ENCODE measurements at regions not wholly inside any gene's neighbourhood (a gene's known extent, or its start where the extent isn't known, plus 50 kb on each side); places are given as distances from the start of the nearest gene placed in this dataset.
"Not testable (repeated sequence)": the region's sequence is repeated elsewhere in the genome, so short reads cannot be mapped to it uniquely, and the experiment has no call there.

GRCh38 chr19:28307963-28308362, 905.0 kb downstream of the UQCRFS1 start:
- Histone ChIP-seq H3K9me3 (ENCODE audit: low read depth, low read length) (no peaks in the 10 kb centered on the region), H3K4me1 (ENCODE audit: insufficient read depth, low read length) (no peaks in the 10 kb centered on the region), H3K4me3 (ENCODE audit: low read length) (no peak overlapping the region), H3K27me3 (ENCODE audit: insufficient read depth, low read length) (no peaks in the 10 kb centered on the region)

- H3K4me3 ChIP-seq (ENCODE audit: low read length), result no peak overlapping the region
- no peaks in the 10 kb centered on the region for H3K9me3 ChIP-seq (ENCODE audit: low read depth, low read length)
- H3K27me3 ChIP-seq (ENCODE audit: insufficient read depth, low read length), result no peaks in the 10 kb centered on the region
- no peaks in the 10 kb centered on the region for H3K4me1 ChIP-seq (ENCODE audit: insufficient read depth, low read length)
These were observed 905.5 kb downstream of the UQCRFS1 start for GRCh38 chr19:28307487-28307886.

- H3K27me3 ChIP-seq (ENCODE audit: insufficient read depth, low read length), result no peaks in the 10 kb centered on the region
- no peaks in the 10 kb centered on the region for H3K4me1 ChIP-seq (ENCODE audit: insufficient read depth, low read length)
- no peaks in the 10 kb centered on the region for H3K9me3 ChIP-seq (ENCODE audit: low read depth, low read length)
- no peak overlapping the region for H3K4me3 ChIP-seq (ENCODE audit: low read length)
These were observed 907.4 kb downstream of the UQCRFS1 start for GRCh38 chr19:28305513-28305912.

- no peaks in the 10 kb centered on the region for H3K27me3 ChIP-seq (ENCODE audit: insufficient read depth, low read length)
- H3K4me3 ChIP-seq (ENCODE audit: low read length), result no peak overlapping the region
- no peaks in the 10 kb centered on the region for H3K4me1 ChIP-seq (ENCODE audit: insufficient read depth, low read length)
- H3K9me3 ChIP-seq (ENCODE audit: low read depth, low read length), result no peaks in the 10 kb centered on the region
These were observed 909.4 kb downstream of the UQCRFS1 start for GRCh38 chr19:28303502-28303901.

- Histone ChIP-seq H3K27me3 (ENCODE audit: insufficient read depth, low read length) (no peaks in the 10 kb centered on the region), H3K9me3 (ENCODE audit: low read depth, low read length) (no peaks in the 10 kb centered on the region), H3K4me3 (ENCODE audit: low read length) (no peak overlapping the region), H3K4me1 (ENCODE audit: insufficient read depth, low read length) (no peaks in the 10 kb centered on the region)
These were observed 911.0 kb downstream of the UQCRFS1 start for GRCh38 chr19:28301961-28302360.

GRCh38 chr19:28301463-28301862, 911.5 kb downstream of the UQCRFS1 start:
- Histone ChIP-seq H3K9me3 (ENCODE audit: low read depth, low read length) (no peaks in the 10 kb centered on the region), H3K27me3 (ENCODE audit: insufficient read depth, low read length) (no peaks in the 10 kb centered on the region), H3K4me1 (ENCODE audit: insufficient read depth, low read length) (no peaks in the 10 kb centered on the region), H3K4me3 (ENCODE audit: low read length) (no peak overlapping the region)

- no peaks in the 10 kb centered on the region for H3K4me1 ChIP-seq (ENCODE audit: insufficient read depth, low read length)
These were observed 913.3 kb downstream of the UQCRFS1 start for GRCh38 chr19:28299649-28300048.

GRCh38 chr19:28297586-28298157, 915.3 kb downstream of the UQCRFS1 start:
- no peaks in the 10 kb centered on the region for H3K9me3 ChIP-seq (ENCODE audit: low read depth, low read length)
- no peaks in the 10 kb centered on the region for H3K27me3 ChIP-seq (ENCODE audit: insufficient read depth, low read length)
- no peaks in the 10 kb centered on the region for H3K4me1 ChIP-seq (ENCODE audit: insufficient read depth, low read length)
- no peak overlapping the region for H3K4me3 ChIP-seq (ENCODE audit: low read length)

More at GRCh38 chr19:28299649-28300048, 913.3 kb downstream of the UQCRFS1 start:
- Histone ChIP-seq H3K4me3 (ENCODE audit: low read length) (no peak overlapping the region), H3K27me3 (ENCODE audit: insufficient read depth, low read length) (no peaks in the 10 kb centered on the region), H3K9me3 (ENCODE audit: low read depth, low read length) (no peaks in the 10 kb centered on the region)

- no peaks in the 10 kb centered on the region for H3K4me1 ChIP-seq (ENCODE audit: insufficient read depth, low read length)
- no peaks in the 10 kb centered on the region for H3K9me3 ChIP-seq (ENCODE audit: low read depth, low read length)
- H3K4me3 ChIP-seq (ENCODE audit: low read length), result no peak overlapping the region
- no peaks in the 10 kb centered on the region for H3K27me3 ChIP-seq (ENCODE audit: insufficient read depth, low read length)
These were observed 915.9 kb downstream of the UQCRFS1 start for GRCh38 chr19:28297036-28297435.

GRCh38 chr19:28296506-28296905, 916.4 kb downstream of the UQCRFS1 start:
- Histone ChIP-seq H3K9me3 (ENCODE audit: low read depth, low read length) (no peaks in the 10 kb centered on the region), H3K4me3 (ENCODE audit: low read length) (no peak overlapping the region), H3K4me1 (ENCODE audit: insufficient read depth, low read length) (no peaks in the 10 kb centered on the region), H3K27me3 (ENCODE audit: insufficient read depth, low read length) (no peaks in the 10 kb centered on the region)

GRCh38 chr19:28294975-28295374, 918.0 kb downstream of the UQCRFS1 start:
- not testable (repeated sequence) for H3K4me3 ChIP-seq (ENCODE audit: low read length); H3K9me3 ChIP-seq (ENCODE audit: low read depth, low read length); H3K27me3 ChIP-seq (ENCODE audit: insufficient read depth, low read length); H3K4me1 ChIP-seq (ENCODE audit: insufficient read depth, low read length)

- Histone ChIP-seq H3K27me3 (ENCODE audit: insufficient read depth, low read length) (no peaks in the 10 kb centered on the region), H3K4me3 (ENCODE audit: low read length) (no peak overlapping the region), H3K9me3 (ENCODE audit: low read depth, low read length) (no peaks in the 10 kb centered on the region), H3K4me1 (ENCODE audit: insufficient read depth, low read length) (no peaks in the 10 kb centered on the region)
These were observed 918.6 kb downstream of the UQCRFS1 start for GRCh38 chr19:28294395-28294794.

- H3K4me1 ChIP-seq (ENCODE audit: insufficient read depth, low read length), result no peaks in the 10 kb centered on the region
- H3K9me3 ChIP-seq (ENCODE audit: low read depth, low read length), result no peaks in the 10 kb centered on the region
- no peak overlapping the region for H3K4me3 ChIP-seq (ENCODE audit: low read length)
- no peaks in the 10 kb centered on the region for H3K27me3 ChIP-seq (ENCODE audit: insufficient read depth, low read length)
These were observed 919.3 kb downstream of the UQCRFS1 start for GRCh38 chr19:28293685-28294084.

GRCh38 chr19:28292822-28293500, 920.0 kb downstream of the UQCRFS1 start:
- no peaks in the 10 kb centered on the region for H3K27me3 ChIP-seq (ENCODE audit: insufficient read depth, low read length)
- no peaks in the 10 kb centered on the region for H3K4me1 ChIP-seq (ENCODE audit: insufficient read depth, low read length)
- no peaks in the 10 kb centered on the region for H3K9me3 ChIP-seq (ENCODE audit: low read depth, low read length)
- H3K4me3 ChIP-seq (ENCODE audit: low read length), result no peak overlapping the region

- H3K27me3 ChIP-seq (ENCODE audit: insufficient read depth, low read length), result no peaks in the 10 kb centered on the region
- H3K9me3 ChIP-seq (ENCODE audit: low read depth, low read length), result no peaks in the 10 kb centered on the region
- H3K4me1 ChIP-seq (ENCODE audit: insufficient read depth, low read length), result no peaks in the 10 kb centered on the region
- H3K4me3 ChIP-seq (ENCODE audit: low read length), result no peak overlapping the region
These were observed 921.1 kb downstream of the UQCRFS1 start for GRCh38 chr19:28291874-28292273.

Data from mononuclear cell (primary cell).